OCI-LY7 (cell line): ENCODE measurements at regions not wholly inside any gene's neighbourhood (a gene's known extent, or its start where the extent isn't known, plus 50 kb on each side); places are given as distances from the start of the nearest gene placed in this dataset.

Experiments
- BruUV-seq: library from RNA; stranded (reverse); fragments of 400-500 nt; replicated peaks from 2 replicates; lab custom pipeline; 2021; lab: Mats Ljungman, UMichigan
- CTCF ChIA-PET: fragments of 300-600 bp; sonication (Branson Sonifier 250); formaldehyde crosslinking; loops from one replicate; lab custom pipeline; 2022; ENCODE audit warnings: antibody characterized with exemption; ENCODE audit not compliant: unreplicated experiment; lab: Charles Lee
- POLR2A ChIA-PET: fragments of 300-600 bp; sonication (Branson Sonifier 250); formaldehyde crosslinking; loops from one replicate; lab custom pipeline; 2022; ENCODE audit warnings: antibody characterized with exemption; lab: Charles Lee
- DNase-seq: peaks from one replicate; pipeline ENCODE4 v3.0.0-alpha.2; 2015; ENCODE audit warnings: low spot score
- H2AFZ ChIP-seq: fragments of 200-600 bp; sonication (generic), shearing (Covaris generic); 2 replicates; pipeline ENCODE4 v1.6.1; 2014; ENCODE audit warnings: mild to moderate bottlenecking, antibody characterized with exemption, low read length, moderate library complexity
- H3K27ac ChIP-seq: fragments of 200-600 bp; sonication (generic); 2 replicates; pipeline ENCODE4 v1.5.1; 2014; ENCODE audit warnings: mixed run types, low read depth, mild to moderate bottlenecking, moderate library complexity, low read length, inconsistent platforms; ENCODE audit not compliant: poor library complexity, severe bottlenecking
- H3K36me3 ChIP-seq: fragments of 200-600 bp; sonication (generic); 2 replicates; pipeline ENCODE4 v1.6.1; 2014; ENCODE audit warnings: mild to moderate bottlenecking, antibody characterized with exemption, low read length, moderate library complexity, mixed read lengths; ENCODE audit not compliant: insufficient read depth
- H3K4me1 ChIP-seq: fragments of 200-600 bp; sonication (generic); 2 replicates; pipeline ENCODE4 v1.5.1; 2014; ENCODE audit warnings: mild to moderate bottlenecking, low read length; ENCODE audit not compliant: insufficient read depth, poor library complexity, severe bottlenecking
- H3K4me2 ChIP-seq: fragments of 200-600 bp; sonication (generic); 2 replicates; pipeline ENCODE4 v1.6.1; 2014; ENCODE audit warnings: mild to moderate bottlenecking, low read length
- H3K4me3 ChIP-seq: fragments of 200-600 bp; sonication (generic); 2 replicates; pipeline ENCODE4 v1.5.1; 2014; ENCODE audit warnings: mild to moderate bottlenecking, low read depth, low read length; ENCODE audit not compliant: poor library complexity, severe bottlenecking
- H3K79me2 ChIP-seq: fragments of 200-600 bp; sonication (generic); 2 replicates; pipeline ENCODE4 v1.6.1; 2016; ENCODE audit warnings: low read depth, mild to moderate bottlenecking, low read length, moderate library complexity, mixed read lengths; ENCODE audit not compliant: insufficient read depth
- H3K9me2 ChIP-seq: fragments of 200-600 bp; sonication (generic); 2 replicates; pipeline ENCODE4 v1.6.1; 2016; ENCODE audit warnings: mild to moderate bottlenecking, low read length, mixed read lengths; ENCODE audit not compliant: insufficient read depth
- H3K9me3 ChIP-seq: fragments of 200-600 bp; sonication (generic); 2 replicates; pipeline ENCODE4 v1.6.1; 2014; ENCODE audit warnings: mild to moderate bottlenecking, mixed run types, low read length, mixed read lengths
- H4K20me1 ChIP-seq: fragments of 200-600 bp; sonication (generic); 2 replicates; pipeline ENCODE4 v1.6.1; 2014; ENCODE audit warnings: mild to moderate bottlenecking, antibody characterized with exemption, low read length, moderate library complexity, mixed read lengths; ENCODE audit not compliant: insufficient read depth
- EZH2phosphoT487 ChIP-seq: fragments of 200-600 bp; sonication (generic); IDR thresholded peaks from 2 replicates; pipeline ENCODE4 v1.6.1; 2018; ENCODE audit warnings: low read depth, borderline replicate concordance, mild to moderate bottlenecking, mixed run types, antibody characterized with exemption, low read length, moderate library complexity, mixed read lengths
- intact Hi-C: fragments of 100-400 bp; cut with micrococcal nuclease; formaldehyde crosslinking; loops from one replicate; pipeline ENCODE4 v1.10.0; 2022; ENCODE audit not compliant: unreplicated experiment
- TF ChIP-seq, protein P1 (sequence below): fragments of 200-600 bp; sonication (generic); conservative IDR thresholded peaks from 2 replicates; pipeline ENCODE4 v1.5.1; 2014; ENCODE audit warnings: mild to moderate bottlenecking, antibody characterized with exemption, low read length, moderate library complexity, mixed read lengths

DNA sequence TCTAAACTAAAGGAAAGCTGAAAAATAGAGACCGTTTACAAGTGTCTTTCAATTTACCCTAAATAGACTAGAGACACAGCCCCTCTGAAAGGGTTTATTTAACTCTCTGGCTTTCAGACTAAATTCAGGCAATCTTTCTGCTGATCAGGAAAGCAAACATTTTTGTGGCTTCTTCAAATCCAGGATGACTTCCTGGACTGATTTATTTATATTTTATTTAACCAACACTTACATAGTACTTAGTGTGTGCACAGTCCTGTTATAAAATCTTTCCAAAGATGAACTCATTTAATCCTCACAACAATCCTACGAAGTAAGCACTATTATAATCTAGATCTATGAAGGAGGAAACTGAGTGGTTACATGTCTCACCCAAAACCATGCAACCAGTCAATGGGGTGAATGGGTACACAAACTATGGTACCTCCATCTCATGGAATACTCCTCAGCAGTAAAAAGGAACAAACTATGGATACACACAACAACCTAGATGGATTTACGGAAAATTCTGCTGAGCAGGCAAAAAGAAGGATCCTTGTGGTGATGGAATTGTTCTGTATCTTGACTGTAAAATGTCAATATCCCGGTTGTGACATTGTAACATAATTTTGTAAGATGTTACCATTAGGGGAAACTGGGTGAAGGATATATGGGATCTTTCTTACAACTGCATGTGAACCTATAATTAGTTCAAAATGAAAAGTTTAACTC, 64.1 kb upstream of the MAMLD1 start:
- Histone ChIP-seq H3K9me3 (no peaks in the 10 kb centered on the region), H3K36me3 (no peaks in the 10 kb centered on the region), H3K27ac (no peak overlapping the region), H4K20me1 (no peaks in the 10 kb centered on the region), H3K4me2 (no peak overlapping the region), H3K79me2 (no peaks in the 10 kb centered on the region), H2AFZ (no peak overlapping the region), H3K9me2 (no peaks in the 10 kb centered on the region), H3K4me1 (no peaks in the 10 kb centered on the region), H3K4me3 (no peak overlapping the region)
- ChIA-PET CTCF (no interaction called here), POLR2A (no interaction called here)
- intact Hi-C loops, result no loop called here
- DNase-seq, result no peak
- TF ChIP-seq, protein P1, sequence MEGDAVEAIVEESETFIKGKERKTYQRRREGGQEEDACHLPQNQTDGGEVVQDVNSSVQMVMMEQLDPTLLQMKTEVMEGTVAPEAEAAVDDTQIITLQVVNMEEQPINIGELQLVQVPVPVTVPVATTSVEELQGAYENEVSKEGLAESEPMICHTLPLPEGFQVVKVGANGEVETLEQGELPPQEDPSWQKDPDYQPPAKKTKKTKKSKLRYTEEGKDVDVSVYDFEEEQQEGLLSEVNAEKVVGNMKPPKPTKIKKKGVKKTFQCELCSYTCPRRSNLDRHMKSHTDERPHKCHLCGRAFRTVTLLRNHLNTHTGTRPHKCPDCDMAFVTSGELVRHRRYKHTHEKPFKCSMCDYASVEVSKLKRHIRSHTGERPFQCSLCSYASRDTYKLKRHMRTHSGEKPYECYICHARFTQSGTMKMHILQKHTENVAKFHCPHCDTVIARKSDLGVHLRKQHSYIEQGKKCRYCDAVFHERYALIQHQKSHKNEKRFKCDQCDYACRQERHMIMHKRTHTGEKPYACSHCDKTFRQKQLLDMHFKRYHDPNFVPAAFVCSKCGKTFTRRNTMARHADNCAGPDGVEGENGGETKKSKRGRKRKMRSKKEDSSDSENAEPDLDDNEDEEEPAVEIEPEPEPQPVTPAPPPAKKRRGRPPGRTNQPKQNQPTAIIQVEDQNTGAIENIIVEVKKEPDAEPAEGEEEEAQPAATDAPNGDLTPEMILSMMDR, result no peak
- TF ChIP-seq EZH2phosphoT487, result no peak
- no TSS peak for BruUV-seq

DNA sequence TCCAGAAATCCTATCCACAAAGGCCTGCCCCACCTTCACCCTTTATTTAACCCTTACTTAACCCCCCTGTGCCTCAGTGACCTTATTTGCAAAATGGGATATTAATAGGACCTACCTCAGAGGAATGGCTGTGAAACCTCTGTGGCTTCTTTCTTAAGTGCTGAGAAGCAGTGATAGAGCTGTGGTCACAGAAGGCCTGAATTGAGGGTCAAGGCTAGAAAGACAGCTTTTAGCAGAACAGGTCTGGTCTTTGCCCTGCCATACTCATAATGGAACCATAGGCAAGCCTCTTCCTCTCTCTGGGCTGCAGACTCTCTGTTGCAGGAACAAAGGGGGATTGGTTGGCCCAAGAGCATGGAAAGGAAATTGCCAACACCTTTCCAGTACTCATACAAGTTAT, 63.5 kb upstream of the MAMLD1 start:
- H3K4me1 ChIP-seq, result no peaks in the 10 kb centered on the region
- no peak overlapping the region for H3K4me3 ChIP-seq
- intact Hi-C loops, result no loop called here

More for the DNA sequence above, 63.5 kb upstream of the MAMLD1 start:
- CTCF ChIA-PET, result no interaction called here
- H3K36me3 ChIP-seq, result no peaks in the 10 kb centered on the region
- no peak overlapping the region for H3K4me2 ChIP-seq
- DNase-seq, result no peak
- no peaks in the 10 kb centered on the region for H4K20me1 ChIP-seq
- TF ChIP-seq, protein P1, result no peak
- no peak for TF ChIP-seq EZH2phosphoT487
- no peak overlapping the region for H2AFZ ChIP-seq
- no peaks in the 10 kb centered on the region for H3K9me2 ChIP-seq
- H3K9me3 ChIP-seq, result no peaks in the 10 kb centered on the region
- no peaks in the 10 kb centered on the region for H3K79me2 ChIP-seq
- no TSS peak for BruUV-seq
- no peak overlapping the region for H3K27ac ChIP-seq
- POLR2A ChIA-PET, result no interaction called here
